ENCODE measurements at regions not wholly inside any gene's neighbourhood (a gene's known extent, or its start where the extent isn't known, plus 50 kb on each side); places are given as distances from the start of the nearest gene placed in this dataset.

- no peak overlapping the region for H3K9ac ChIP-seq
- H3K36me3 ChIP-seq (ENCODE audit: low read depth) = no peaks in the 10 kb centered on the region
- no peak for TF ChIP-seq EZH2phosphoT487 (IDR thresholded peaks at IDR 0.05; ENCODE audit: insufficient read depth, low read depth)
- TF ChIP-seq EZH2 (IDR thresholded peaks at IDR 0.05; ENCODE audit: insufficient read depth, poor library complexity, severe bottlenecking) = no peak
- no peak overlapping the region for H3K4me3 ChIP-seq
- H3K4me2 ChIP-seq (ENCODE audit: unreplicated experiment) = no peak overlapping the region
- in situ Hi-C loops (cut with MboI) = no loop called here
- peaks cover 24% of the 10 kb centered on the region for H3K4me1 ChIP-seq (ENCODE audit: insufficient read depth)
- 51 to 52% methylated on average over 11 of the region's 11 CpGs for WGBS, 2 experiments (ENCODE audit: low coverage in 1 of 2, low lambda C conversion rate in 2 of 2, missing lambda C conversion rate in 2 of 2)
- no peaks in the 10 kb centered on the region for H3K79me2 ChIP-seq (ENCODE audit: insufficient read depth)
- H2AFZ ChIP-seq = no peak overlapping the region
- H3K27ac ChIP-seq = no peak overlapping the region
- no peaks in the 10 kb centered on the region for H4K20me1 ChIP-seq (ENCODE audit: insufficient read depth)
- no peaks in the 10 kb centered on the region for H3K27me3 ChIP-seq (replicated peaks; ENCODE audit: insufficient read depth)
- H3F3A ChIP-seq (ENCODE audit: insufficient read depth) = peaks cover 15% of the 10 kb centered on the region
- no peaks in the 10 kb centered on the region for H3K9me3 ChIP-seq (ENCODE audit: low read depth)
- no peaks in the 10 kb centered on the region for H3K9me2 ChIP-seq (ENCODE audit: insufficient read depth)
- DNase-seq = no peak
Measured at GRCh38 chr10:57968328-57969016, 299.2 kb downstream of the IPMK start.

GRCh38 chr10:57964351-57964750, 303.3 kb downstream of the IPMK start:
- H3K79me2 ChIP-seq (ENCODE audit: insufficient read depth) = no peaks in the 10 kb centered on the region
- H3K9me3 ChIP-seq (ENCODE audit: low read depth) = no peaks in the 10 kb centered on the region
- H3K27ac ChIP-seq = peak overlapping the region; percentile 73
- TF ChIP-seq EZH2phosphoT487 (IDR thresholded peaks at IDR 0.05; ENCODE audit: insufficient read depth, low read depth) (no peak), EZH2 (IDR thresholded peaks at IDR 0.05; ENCODE audit: insufficient read depth, poor library complexity, severe bottlenecking) (no peak)
- H2AFZ ChIP-seq = no peak overlapping the region
- in situ Hi-C loops (cut with MboI) = no loop called here
- no peaks in the 10 kb centered on the region for H4K20me1 ChIP-seq (ENCODE audit: insufficient read depth)
- peak overlapping the region; percentile 27; the same call in 1 of the 2 replicates for H3K9ac ChIP-seq
- H3K36me3 ChIP-seq (ENCODE audit: low read depth) = no peaks in the 10 kb centered on the region
- H3K4me3 ChIP-seq = no peak overlapping the region
- no peak overlapping the region for H3K4me2 ChIP-seq (ENCODE audit: unreplicated experiment)
- WGBS, 2 experiments (ENCODE audit: low coverage in 1 of 2, low lambda C conversion rate in 2 of 2, missing lambda C conversion rate in 2 of 2) = 18 to 30% methylated on average over 3 of the region's 3 CpGs
- peak; percentile 95 for DNase-seq
- peaks cover 27% of the 10 kb centered on the region for H3K4me1 ChIP-seq (ENCODE audit: insufficient read depth)
- no peaks in the 10 kb centered on the region for H3K9me2 ChIP-seq (ENCODE audit: insufficient read depth)
- H3K27me3 ChIP-seq (replicated peaks; ENCODE audit: insufficient read depth) = no peaks in the 10 kb centered on the region
- H3F3A ChIP-seq (ENCODE audit: insufficient read depth) = peaks cover 8% of the 10 kb centered on the region; the same call in 1 of the 2 replicates

GRCh38 chr10:57963546-57963945, 304.1 kb downstream of the IPMK start:
- Histone ChIP-seq H3K9me2 (ENCODE audit: insufficient read depth) (no peaks in the 10 kb centered on the region), H3K9me3 (ENCODE audit: low read depth) (no peaks in the 10 kb centered on the region), H3K79me2 (ENCODE audit: insufficient read depth) (no peaks in the 10 kb centered on the region), H3K27ac (no peak overlapping the region; the same call in 1 of the 2 replicates), H3K27me3 (replicated peaks; ENCODE audit: insufficient read depth) (no peaks in the 10 kb centered on the region), H3K4me2 (ENCODE audit: unreplicated experiment) (no peak overlapping the region), H3K36me3 (ENCODE audit: low read depth) (no peaks in the 10 kb centered on the region), H3K9ac (no peak overlapping the region), H3K4me1 (ENCODE audit: insufficient read depth) (peaks cover 27% of the 10 kb centered on the region), H4K20me1 (ENCODE audit: insufficient read depth) (no peaks in the 10 kb centered on the region), H3F3A (ENCODE audit: insufficient read depth) (peaks cover 8% of the 10 kb centered on the region; the same call in 1 of the 2 replicates), H2AFZ (no peak overlapping the region), H3K4me3 (no peak overlapping the region)
- WGBS, 2 experiments (ENCODE audit: low coverage in 1 of 2, low lambda C conversion rate in 2 of 2, missing lambda C conversion rate in 2 of 2) = 10 to 24% methylated on average over 2 of the region's 2 CpGs
- DNase-seq = no peak
- no peak for TF ChIP-seq EZH2phosphoT487 (IDR thresholded peaks at IDR 0.05; ENCODE audit: insufficient read depth, low read depth)
- TF ChIP-seq EZH2 (IDR thresholded peaks at IDR 0.05; ENCODE audit: insufficient read depth, poor library complexity, severe bottlenecking) = no peak
- in situ Hi-C loops (cut with MboI) = no loop called here

GRCh38 chr10:57962839-57963238, 304.9 kb downstream of the IPMK start:
- Histone ChIP-seq H3K36me3 (ENCODE audit: low read depth) (no peaks in the 10 kb centered on the region), H3K4me1 (ENCODE audit: insufficient read depth) (peaks cover 27% of the 10 kb centered on the region), H3F3A (ENCODE audit: insufficient read depth) (peaks cover 8% of the 10 kb centered on the region; the same call in 1 of the 2 replicates), H4K20me1 (ENCODE audit: insufficient read depth) (no peaks in the 10 kb centered on the region), H2AFZ (no peak overlapping the region), H3K9ac (no peak overlapping the region), H3K79me2 (ENCODE audit: insufficient read depth) (no peaks in the 10 kb centered on the region), H3K4me2 (ENCODE audit: unreplicated experiment) (no peak overlapping the region), H3K4me3 (no peak overlapping the region), H3K27ac (no peak overlapping the region), H3K27me3 (replicated peaks; ENCODE audit: insufficient read depth) (no peaks in the 10 kb centered on the region), H3K9me3 (ENCODE audit: low read depth) (no peaks in the 10 kb centered on the region), H3K9me2 (ENCODE audit: insufficient read depth) (no peaks in the 10 kb centered on the region)
- DNase-seq = no peak
- WGBS, 2 experiments (ENCODE audit: low coverage in 1 of 2, low lambda C conversion rate in 2 of 2, missing lambda C conversion rate in 2 of 2) = 30 to 42% methylated on average over 3 of the region's 3 CpGs
- TF ChIP-seq EZH2phosphoT487 (IDR thresholded peaks at IDR 0.05; ENCODE audit: insufficient read depth, low read depth) (no peak), EZH2 (IDR thresholded peaks at IDR 0.05; ENCODE audit: insufficient read depth, poor library complexity, severe bottlenecking) (no peak)
- in situ Hi-C loops (cut with MboI) = no loop called here
